Superior temporal gyrus (tissue), 1 donor: ENCODE measurements at regions not wholly inside any gene's neighbourhood (a gene's known extent, or its start where the extent isn't known, plus 50 kb on each side); places are given as distances from the start of the nearest gene placed in this dataset.

Experiments
- DNase-seq: peaks from one replicate; pipeline ENCODE4 v3.0.0-alpha.2; 2016; ENCODE audit errors: extremely low spot score

GRCh38 chr3:66692042-66692765 is 191.4 kb upstream of the LRIG1 start:
- no peak for DNase-seq

- no peak for DNase-seq
These were observed 191.9 kb upstream of the LRIG1 start for GRCh38 chr3:66692766-66693150.

GRCh38 chr3:66693461-66694031 is 192.7 kb upstream of the LRIG1 start:
- peak; percentile 35 for DNase-seq

- no peak for DNase-seq
These were observed 201.3 kb upstream of the LRIG1 start for GRCh38 chr3:66702126-66702525.

GRCh38 chr3:66703501-66703900 is 202.7 kb upstream of the LRIG1 start:
- no peak for DNase-seq

GRCh38 chr3:66705076-66705475 is 204.3 kb upstream of the LRIG1 start:
- no peak for DNase-seq

GRCh38 chr3:66706890-66707289 is 206.1 kb upstream of the LRIG1 start:
- no peak for DNase-seq

- DNase-seq: no peak
These were observed 208.7 kb upstream of the LRIG1 start for GRCh38 chr3:66709532-66709931.

- no peak for DNase-seq
These were observed 211.4 kb upstream of the LRIG1 start for GRCh38 chr3:66712210-66712609.

GRCh38 chr3:66713921-66714320 is 213.1 kb upstream of the LRIG1 start:
- DNase-seq: no peak

GRCh38 chr3:66715806-66716205 is 215.0 kb upstream of the LRIG1 start:
- no peak for DNase-seq

GRCh38 chr3:66717806-66718205 is 217.0 kb upstream of the LRIG1 start:
- DNase-seq: no peak

GRCh38 chr3:66719796-66720356 is 219.1 kb upstream of the LRIG1 start:
- no peak for DNase-seq

- no peak for DNase-seq
These were observed 219.7 kb upstream of the LRIG1 start for GRCh38 chr3:66720508-66720907.

- DNase-seq: no peak
These were observed 221.9 kb upstream of the LRIG1 start for GRCh38 chr3:66722675-66723074.

GRCh38 chr3:66723231-66723630 is 222.4 kb upstream of the LRIG1 start:
- no peak for DNase-seq

GRCh38 chr3:66729687-66730393 is 229.0 kb upstream of the LRIG1 start:
- DNase-seq: no peak

GRCh38 chr3:66738625-66739365 is 238.0 kb upstream of the LRIG1 start:
- no peak for DNase-seq

GRCh38 chr3:66740260-66740659 is 239.4 kb upstream of the LRIG1 start:
- DNase-seq: no peak

- DNase-seq: no peak
These were observed 243.7 kb upstream of the LRIG1 start for GRCh38 chr3:66744521-66744920.

- no peak for DNase-seq
These were observed 244.2 kb upstream of the LRIG1 start for GRCh38 chr3:66744986-66745385.

- no peak for DNase-seq
These were observed 246.4 kb upstream of the LRIG1 start for GRCh38 chr3:66747261-66747660.
